ENCODE measurements at regions not wholly inside any gene's neighbourhood (a gene's known extent, or its start where the extent isn't known, plus 50 kb on each side); places are given as distances from the start of the nearest gene placed in this dataset.

DNA sequence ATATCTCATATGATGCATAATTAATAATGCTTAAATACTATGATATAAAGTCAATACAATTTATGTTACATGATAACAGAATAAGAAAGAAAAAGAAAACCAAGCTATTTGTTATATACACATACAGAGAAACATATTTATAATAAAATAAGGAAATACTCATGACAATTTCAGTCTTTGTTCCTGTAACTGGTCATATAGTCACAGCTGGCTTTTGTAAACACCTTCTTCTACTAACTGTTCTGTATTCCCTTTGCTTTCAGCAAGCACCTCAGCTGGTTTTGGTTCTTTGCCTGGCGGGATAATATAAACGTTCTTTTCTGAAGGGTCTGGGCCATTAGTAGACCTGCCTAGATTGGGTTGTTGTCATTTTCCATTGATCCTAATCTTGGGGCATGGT lies 158.5 kb downstream of the COPS8 start:
- no peak for DNase-seq
- ATAC-seq, result no peak

DNA sequence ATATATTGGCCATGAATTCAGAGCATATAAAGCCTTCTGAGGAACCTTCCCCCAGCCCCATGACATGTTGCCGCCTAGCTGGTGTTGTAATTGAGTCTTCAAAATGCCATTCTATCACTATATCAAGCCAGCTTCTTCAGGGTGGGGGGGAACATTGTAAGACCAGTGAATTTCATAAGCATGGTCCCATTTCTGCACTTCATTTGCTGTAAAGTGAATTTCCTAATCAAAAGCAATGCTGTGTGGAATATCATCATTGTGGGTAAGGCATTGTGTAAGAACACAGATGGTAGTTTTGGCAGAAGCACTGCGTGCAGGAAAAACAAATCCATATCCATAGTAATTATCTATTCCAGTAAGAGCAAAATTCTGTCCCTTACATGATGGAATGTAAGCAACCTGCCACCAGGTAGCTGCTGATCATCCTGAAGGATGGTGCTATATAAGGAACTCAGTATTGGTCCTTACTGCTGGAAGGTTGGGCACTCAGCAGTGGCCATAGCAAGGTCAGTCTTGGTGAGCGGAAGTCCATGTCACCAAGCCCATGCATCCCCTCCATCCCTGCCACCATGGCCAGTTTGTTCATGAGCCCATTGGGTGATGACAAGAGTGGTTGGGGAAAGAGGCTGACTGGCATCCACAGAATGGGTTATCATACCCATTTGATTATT lies 159.4 kb downstream of the COPS8 start:
- no peak for ATAC-seq

DNA sequence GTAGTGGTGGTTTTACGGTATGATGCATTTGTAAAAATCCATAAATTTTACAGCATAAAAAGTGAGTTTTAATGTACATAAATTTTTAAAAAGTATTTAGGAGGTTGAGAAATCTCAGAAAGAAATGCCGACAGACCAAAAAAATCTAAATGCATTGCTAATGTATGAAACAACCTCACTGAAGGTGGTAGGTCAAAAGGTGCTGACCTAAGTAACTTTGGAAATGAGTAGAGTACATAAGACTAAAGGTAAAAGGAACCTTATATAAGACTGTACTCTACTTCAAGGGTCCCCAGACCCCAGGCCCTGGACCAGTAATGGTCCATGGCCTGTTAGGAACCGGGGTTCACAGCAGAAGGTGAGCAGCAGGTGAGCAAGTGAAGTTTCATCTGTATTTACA lies 163.4 kb downstream of the COL6A3 start:
- ATAC-seq, result no peak
- no peak for DNase-seq

More for the DNA sequence above, 159.4 kb downstream of the COPS8 start:
- DNase-seq, result no peak

DNA sequence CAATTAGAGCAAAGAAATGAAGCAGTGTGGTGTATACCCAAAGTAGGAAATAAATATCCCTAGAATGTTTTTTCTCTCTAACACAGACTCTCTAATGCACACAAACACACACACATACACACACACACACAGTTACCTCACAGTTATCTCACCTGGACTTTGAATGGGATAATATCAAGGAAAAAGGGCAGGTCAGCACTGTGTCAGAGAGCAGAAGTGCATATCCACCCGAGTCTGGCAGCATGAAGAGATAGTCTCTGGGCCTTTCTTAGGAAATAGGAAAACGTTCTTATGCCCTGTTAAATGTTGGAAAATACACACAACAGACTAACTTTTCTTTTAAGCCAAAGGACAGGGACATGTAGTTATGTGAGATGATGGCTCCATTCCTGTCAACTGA lies 162.0 kb downstream of the COL6A3 start:
- DNase-seq (no peak), ATAC-seq (no peak)

DNA sequence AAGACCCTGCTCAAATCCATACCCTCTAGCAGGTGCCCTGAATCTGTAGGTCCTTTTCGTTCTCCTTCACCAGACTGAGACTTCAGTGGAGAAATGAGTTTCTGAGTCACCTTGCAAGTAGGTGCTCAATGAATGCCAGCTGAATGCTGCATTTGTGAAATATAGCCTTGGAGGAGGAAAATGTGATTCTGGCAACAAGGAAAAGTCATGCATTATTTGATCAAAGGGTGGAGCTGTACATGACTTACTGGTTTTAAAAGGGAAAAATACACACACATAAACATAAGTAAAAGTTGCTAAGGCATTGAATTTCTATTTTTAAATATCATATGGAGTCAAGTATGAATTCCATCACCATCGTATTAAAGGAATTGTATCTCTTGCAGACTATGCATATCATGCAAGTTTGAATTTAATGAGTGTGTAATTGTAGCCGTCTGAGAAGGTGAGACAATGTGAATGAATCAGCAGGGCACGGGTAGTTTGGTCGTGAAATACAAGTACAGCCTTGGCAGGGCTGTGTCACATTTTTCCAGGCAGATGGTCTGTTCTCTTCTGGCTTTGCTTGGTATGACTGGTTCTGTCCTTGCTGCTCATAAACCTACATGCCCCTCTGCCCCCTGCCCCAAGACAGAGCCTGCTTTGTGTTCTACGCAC lies 160.8 kb downstream of the COL6A3 start:
- ATAC-seq (no peak), DNase-seq (no peak)

DNA sequence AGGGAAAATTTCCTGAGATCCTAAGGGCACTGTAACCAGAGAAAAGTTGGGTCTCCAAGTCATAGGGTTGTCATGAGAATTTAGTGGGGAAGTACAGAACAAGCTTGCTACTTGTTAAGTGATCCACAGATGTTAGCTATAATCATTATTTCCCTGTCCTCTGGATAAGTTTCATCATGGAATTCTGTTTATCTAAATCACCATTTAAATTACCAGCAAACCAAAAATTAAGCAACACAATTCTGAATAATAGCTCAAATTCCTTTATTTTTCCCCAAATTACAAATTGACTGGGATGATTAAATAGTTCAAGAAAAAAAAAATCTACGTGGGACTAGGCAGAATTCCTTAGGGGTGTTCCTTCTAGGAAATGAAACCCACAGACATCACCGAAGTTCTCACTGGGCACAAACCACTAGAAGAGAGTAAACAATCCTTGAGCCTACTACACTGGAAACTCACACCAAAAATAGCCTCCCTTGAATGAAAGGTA lies 159.5 kb downstream of the COL6A3 start:
- ATAC-seq (no peak), DNase-seq (no peak)

DNA sequence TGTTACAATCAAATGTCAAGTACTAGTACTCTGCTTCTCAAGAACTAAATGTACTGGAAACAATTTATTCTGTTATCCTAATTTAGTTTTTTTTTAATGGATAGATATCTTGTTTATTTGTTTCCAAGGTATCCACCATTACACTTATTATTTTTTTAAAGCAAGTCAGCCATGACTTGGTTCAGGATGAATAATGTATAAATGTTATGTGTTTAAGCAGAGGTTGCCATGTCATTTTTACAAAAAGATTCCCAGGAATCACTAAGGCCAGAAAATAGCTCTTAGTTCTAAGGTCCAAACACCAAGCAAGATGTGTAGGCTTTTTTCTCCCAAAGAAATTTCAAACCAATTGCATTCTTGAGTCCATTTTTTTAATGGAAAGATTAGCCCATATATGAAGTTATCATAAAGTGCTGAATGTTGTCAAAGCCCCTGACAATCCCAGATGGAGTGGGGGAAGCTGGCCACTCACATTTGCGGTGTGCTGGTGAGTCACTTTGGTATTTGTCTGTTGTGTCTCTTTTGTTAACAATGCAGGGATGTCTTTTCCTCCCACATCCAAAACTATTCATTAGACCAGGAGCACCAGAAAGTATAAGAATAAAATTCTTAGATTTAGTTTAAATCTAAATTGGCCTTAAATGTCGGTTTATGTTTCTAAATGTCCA lies 158.9 kb downstream of the COL6A3 start:
- DNase-seq (no peak), ATAC-seq (no peak)

DNA sequence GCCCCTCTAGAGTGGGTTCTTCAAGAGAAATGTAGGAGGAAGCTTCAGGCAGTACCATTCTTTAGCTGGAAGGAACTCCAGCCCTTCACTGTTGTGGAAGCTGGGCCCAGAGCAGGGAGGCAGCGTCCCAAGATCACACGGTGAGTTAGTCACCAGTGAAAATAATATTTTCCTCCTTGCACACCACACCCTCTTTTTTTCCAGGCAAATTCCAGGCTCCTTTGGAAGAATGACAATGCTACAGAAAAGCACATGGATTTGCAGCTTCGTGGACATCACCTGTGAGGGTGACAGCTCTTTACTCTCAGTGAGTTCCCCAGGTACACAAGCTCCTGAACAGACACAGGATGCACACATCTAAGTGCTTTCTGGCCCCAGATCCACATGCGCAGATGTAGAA lies 157.1 kb downstream of the COL6A3 start:
- no peak for DNase-seq
- no peak for ATAC-seq

DNA sequence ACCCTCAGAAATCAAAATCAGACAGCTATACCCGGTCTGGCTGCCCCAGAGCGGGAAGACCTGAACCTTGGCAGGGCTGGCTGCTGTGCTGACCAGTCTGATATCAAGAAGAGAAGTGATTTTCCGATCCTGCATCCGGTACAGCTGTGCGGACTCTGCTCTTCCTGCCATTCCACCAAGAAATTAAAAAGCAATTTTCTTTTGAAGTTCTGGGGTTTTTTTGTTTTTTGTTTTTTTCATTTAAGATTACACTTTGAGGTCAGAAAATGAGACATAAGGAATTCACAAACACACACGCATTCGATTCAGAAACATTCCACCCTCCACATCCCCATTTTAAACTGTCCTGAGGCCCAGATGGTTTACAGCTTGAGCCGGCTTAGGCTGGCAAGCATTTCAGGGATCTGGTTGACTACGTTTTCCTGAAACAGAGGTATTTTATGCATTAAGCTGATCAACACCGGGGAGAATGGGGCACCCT lies 156.5 kb downstream of the COL6A3 start:
- ATAC-seq (no peak), DNase-seq (no peak)

DNA sequence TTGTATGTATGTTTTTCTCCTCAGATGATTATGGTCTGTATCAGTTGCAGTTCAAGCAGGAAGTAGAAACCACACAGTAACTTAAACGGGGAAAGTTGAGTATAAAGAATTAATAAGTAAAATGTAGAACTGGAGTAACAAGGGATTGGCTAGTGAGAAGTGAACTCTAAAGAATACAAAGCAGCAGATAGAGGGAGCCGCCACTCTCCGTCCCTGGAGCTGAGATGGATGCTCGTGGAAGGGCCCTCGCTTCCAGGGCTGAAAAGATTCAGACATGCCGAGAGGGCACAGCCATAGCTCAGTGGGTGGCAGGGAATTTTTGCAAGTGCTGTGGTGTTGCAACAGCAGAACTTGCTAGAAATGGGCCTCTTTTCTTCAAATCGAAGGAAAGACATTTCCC lies 155.8 kb downstream of the COL6A3 start:
- ATAC-seq (no peak), DNase-seq (no peak)

DNA sequence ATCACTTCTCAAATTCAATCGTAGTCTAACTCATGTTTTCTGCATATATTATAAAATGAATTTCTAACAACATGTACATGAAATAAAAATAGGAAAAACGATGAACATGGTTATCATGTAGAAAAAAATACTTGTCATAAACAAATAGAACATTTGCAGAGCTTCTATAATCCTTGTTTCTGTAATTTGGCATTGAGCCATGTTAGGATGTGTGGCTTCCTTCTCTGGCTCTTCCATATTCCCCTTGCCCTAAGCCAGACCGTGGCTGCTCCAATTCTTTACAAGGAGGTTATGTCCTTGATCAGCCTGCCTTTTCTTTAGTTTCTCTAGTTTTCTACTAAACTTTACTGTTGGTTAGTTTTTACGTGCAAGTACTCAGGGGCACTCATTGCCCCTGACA lies 155.3 kb downstream of the COL6A3 start:
- DNase-seq, result no peak
- ATAC-seq, result no peak

DNA sequence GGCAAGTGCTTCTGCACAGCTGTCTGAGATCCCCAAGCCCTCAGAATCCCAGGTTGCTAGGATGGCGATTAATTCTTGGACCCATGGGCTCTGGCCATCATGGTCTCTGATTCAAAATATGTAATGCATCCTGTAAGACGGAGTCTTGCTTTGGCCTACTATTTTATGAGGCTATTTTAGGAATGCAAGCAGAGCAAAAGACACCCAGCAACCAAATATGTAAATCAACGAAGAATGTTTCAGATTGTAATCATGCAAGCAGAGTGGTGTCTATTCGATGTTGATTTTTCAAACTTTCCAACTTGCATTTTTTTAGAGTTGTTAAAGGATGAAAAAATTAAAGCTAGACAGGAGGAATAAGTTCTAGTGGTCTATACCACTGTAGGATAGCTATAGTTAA lies 154.8 kb downstream of the COL6A3 start:
- ATAC-seq, result no peak

DNA sequence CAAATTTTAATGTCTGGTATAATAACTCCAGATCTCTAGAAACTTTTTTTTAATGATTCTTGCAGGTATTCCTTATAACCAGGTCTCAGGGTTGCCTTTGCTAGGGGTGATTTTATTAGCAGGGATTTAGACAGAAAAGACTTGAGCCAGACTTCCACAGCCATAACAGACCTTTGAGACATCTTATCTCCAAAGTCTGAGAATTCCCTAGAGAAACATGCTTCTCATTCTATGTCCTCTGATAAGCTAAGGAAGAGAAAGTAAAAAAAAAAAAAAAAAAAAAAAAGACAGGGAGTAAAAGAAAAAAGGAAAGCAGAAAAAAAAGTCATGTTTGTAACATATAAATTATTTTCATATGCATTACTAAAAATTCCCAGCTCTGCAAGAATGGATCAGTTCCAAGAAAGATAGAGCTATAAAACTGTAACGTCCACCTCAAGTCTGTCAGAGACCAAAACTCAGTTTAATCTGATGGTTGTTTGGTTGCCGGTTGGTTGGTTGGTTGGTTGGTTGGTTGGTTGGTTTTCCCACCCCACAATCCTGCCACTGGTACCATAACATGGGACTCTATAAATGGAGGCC lies 153.8 kb downstream of the COL6A3 start:
- ATAC-seq (no peak), DNase-seq (no peak)

More for the DNA sequence above, 154.8 kb downstream of the COL6A3 start:
- DNase-seq, result no peak

DNA sequence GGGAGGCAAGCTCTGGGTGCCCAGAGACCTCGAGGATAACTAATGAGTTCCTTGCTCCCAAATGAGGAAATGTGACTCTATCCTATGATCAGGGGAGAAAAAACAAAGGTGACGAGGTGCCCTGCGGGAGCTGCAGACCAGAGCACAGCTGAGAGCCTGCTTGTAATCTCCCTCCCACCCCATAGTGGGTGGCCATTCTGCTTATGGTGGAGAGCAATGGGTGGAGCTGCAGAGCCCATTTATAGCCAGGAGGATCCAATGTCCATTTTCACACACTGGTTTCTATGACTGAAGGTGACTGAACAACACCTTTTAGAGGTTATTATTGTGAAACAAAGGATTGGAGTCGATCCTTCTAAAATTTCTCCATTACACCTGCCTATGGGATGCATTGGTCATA lies 153.3 kb downstream of the COL6A3 start:
- no peak for DNase-seq
- no peak for ATAC-seq

DNA sequence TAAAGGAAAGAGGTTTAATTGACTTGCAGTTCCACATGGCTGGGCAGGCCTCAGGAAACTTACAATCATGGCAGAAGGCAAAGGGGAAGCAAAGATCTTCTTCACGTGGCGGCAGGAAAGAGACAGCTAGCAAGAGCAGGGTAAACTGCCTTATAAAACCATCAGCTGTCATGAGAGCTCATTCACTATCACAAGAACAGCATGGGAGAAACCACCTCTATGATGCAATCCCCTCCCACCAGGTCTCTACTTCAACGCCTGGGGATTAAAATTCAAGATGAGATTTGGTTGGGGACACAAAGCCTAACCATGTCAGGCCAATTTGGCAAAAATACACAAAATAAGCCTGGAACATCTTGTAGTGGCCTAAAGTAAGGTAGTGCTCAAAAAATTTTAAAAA lies 152.6 kb downstream of the COL6A3 start:
- ATAC-seq (no peak), DNase-seq (no peak)

DNA sequence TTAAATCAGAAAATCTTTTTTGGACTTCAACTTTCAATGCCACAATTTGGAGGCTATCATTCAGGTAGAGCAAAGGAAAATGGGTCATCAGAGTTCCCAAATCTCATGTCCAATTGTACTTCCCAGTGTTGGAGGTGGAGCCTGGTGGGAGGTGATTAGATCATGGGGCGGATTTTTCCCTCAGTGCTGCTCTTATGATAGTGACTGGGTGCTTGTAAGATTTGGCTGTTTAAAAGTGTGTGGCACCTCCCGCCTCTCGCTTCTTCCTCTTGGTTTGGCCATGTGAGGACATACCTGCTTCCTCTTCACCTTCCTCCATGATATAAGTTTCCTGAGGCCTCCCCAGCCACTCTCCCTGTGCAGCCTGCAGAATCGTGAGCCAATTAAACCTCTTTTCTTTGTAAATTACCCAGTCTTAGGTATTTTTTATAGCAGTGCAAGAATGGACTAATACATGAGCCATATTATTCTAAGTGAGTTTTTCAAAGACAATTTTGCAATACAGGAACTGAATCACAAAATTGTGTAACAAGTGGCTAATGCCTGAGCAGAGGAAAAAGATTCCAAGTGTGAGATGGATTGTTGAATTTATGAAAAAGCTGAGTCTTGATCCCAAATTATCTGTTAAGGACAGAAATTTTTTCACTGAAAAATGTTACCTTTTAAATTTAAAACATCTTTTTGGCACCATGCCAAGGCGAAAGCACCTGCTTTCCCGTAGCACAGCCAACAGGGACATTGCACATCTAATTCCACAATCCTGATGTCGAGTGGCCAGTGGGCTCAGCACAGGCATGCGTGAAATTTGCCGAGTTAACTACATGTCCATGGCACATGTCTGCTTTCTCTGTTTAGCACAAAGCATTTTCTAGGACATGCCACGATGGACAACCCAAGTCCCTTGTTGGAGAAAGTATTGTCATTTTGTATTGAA lies 150.9 kb downstream of the COL6A3 start:
- no peak for DNase-seq
- no peak for ATAC-seq

DNA sequence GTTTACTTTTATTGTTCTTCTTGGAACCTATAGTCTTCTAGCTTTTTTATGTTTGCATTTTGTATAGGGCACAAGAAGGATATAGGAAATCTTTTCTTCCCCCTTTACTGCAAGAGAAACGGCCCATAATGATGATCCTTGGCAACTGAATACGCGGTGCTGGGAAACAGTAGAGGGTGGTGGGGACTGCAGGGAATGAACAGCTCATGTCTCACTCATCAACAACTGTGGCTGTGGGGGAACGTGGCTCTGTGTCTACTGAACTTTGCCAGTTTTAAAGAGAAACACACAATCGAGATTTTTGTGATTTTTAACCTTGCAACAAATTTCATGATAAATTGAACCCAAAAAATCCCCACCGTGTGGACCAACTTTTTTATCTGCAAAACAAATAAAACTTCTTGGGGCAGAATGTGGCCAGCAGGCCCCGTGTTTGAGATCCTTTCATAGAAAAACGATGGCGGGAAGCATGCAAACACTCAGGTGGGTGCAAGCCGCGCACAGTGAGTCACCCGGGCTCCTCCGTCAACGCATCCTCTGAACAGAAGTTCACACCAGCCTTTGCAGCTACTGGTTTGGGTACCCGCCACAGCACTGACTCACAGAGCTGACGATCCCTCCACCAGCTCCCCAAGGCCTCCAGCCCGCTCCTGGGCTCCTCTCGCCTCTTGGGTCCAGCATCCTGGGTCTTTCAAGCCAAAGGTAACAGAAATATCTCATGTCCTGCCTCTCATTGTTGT lies 149.3 kb downstream of the COL6A3 start:
- ATAC-seq (no peak), DNase-seq (no peak)

DNA sequence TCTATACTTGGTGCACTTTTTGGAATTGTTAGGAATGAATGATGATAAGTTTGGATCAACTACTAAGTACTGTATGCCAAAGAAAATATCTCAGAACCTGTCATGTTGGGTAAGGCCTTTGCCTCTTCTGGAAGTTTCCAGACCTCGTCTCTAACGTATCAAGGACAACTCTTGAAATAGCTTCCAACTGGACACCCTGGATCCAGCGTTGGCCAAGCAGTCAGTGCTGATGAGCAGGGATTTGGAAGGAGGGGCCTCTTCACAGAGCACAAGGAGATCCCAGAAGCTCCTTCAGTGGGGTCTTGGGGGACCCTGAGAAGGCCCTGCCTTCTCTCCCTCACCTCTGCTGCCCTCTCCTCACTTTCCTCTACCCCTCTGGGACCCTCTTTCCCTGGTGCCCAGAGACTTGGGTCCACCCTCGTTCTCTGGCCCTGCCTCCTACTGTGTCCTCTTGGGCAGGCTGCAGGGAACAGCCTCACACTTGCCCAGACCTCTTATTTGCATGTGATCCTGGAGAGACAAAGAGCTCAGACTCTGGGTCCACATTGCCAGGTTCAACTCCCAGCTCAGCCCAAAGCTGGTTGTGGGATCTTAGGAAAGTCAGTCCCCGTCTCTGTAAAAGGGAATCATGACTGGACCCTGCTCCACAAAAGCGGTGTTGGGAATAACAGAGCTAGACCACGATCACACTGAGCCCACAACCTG lies 145.8 kb downstream of the COL6A3 start:
- ATAC-seq, result no peak

DNA sequence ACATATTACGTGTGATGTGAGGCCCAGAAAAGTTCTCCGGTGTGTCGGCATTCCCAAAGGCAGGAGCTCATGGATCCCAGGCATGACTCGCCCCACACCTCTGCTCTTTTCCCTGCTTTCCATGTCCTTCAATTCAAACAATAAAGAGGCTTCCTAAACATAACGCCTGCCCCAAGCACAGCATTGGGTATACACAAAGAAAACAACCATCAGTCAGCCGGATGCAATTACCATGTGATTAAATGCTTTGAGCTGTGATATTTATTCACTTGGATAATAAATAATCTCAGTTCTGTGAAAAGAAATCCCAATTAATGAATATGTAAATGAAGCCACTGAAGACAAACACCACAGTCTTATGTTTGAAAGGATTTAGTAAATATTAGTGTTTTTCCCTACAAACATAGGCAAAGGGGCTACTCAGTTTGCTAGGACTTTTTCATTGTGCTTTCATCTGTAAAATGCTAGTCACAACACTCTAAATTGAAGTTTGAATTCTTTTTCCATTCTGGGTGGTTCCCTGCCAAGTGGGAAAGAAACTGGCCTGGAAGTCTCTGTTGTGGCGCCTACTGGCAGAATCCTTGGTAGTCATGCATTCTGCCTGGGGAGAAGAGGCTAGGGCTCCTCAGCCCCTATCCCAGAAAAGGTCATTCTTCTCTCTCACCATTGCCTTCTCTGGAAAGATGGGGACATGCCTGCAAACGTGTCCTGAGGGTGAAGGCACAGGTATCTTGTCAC lies 144.7 kb downstream of the COL6A3 start:
- DNase-seq (no peak), ATAC-seq (no peak)

More for the DNA sequence above, 145.8 kb downstream of the COL6A3 start:
- no peak for DNase-seq

DNA sequence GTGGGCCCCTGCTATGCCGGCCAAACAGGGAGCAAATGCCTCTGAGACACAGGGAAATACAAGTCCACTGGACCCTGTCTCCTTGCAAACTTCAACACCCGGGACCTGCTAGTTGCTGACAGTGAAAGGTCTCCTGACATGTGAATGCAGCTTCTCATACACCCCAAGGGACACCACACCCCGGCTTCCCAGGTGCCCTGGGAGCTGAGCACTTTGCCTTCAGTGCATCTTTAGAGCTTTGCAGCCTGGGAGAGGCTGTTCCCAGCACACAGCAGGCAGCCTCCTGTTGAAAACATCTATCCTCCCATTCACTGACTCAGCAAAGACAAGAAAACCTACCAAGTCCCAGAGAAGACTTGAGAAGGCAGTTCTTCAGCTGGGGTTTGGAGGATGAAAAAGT lies 143.4 kb downstream of the COL6A3 start:
- no peak for ATAC-seq

More for the DNA sequence above, 143.4 kb downstream of the COL6A3 start:
- DNase-seq, result no peak
